ENCODE measurements at regions not wholly inside any gene's neighbourhood (a gene's known extent, or its start where the extent isn't known, plus 50 kb on each side); places are given as distances from the start of the nearest gene placed in this dataset.

DNA sequence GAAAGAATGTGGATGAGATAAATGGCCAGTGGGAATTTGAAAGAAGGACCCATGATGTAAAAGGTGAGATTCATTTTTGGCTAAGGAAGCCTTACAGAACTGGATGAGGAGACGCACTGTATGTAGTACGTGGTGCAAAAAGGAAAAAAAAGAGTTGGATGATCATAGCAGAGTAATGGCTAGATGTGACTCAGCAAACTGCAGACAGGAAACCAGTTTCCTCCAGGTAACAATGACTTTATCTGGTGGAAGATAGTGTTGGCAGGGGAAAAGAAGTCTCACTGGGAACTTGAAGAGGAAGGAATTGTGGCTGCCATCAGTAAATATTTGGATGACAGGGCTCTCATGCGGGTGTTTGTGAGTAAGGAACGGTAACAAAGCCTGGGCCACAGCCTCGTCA lies 243.2 kb downstream of the CPE start:
- no peak overlapping the region for H3K18ac ChIP-seq (ENCODE audit: low read length)
- H3K79me1 ChIP-seq (ENCODE audit: low read depth, low read length): no peaks in the 10 kb centered on the region
- H2BK120ac ChIP-seq (ENCODE audit: low read depth, low read length): no peak overlapping the region
- no peak overlapping the region for H3K9ac ChIP-seq (ENCODE audit: low read depth, low read length, poor library complexity)
- no peak overlapping the region for H2AK5ac ChIP-seq (ENCODE audit: low read depth, low read length)
- WGBS, 2 donors (ENCODE audit: extremely low coverage in 2 of 2, insufficient read length in 2 of 2, insufficient replicate concordance in 1 of 2): no CpG with 5 or more reads among the region's 5 CpGs
- no peak overlapping the region for H3K4me2 ChIP-seq (ENCODE audit: insufficient read depth, low read length, poor library complexity, severe bottlenecking)
- no peaks in the 10 kb centered on the region for H3K4me1 ChIP-seq (ENCODE audit: control insufficient read depth in 2 of 2, insufficient read depth in 1 of 2, low read depth in 1 of 2, low read length in 2 of 2)
- no peak overlapping the region for H2AFZ ChIP-seq (ENCODE audit: low read length)
- no peak overlapping the region for H4K91ac ChIP-seq (ENCODE audit: low read depth, low read length, poor library complexity)
- DNase-seq (ENCODE audit: low spot score): no peak
- no peak overlapping the region for H3K27ac ChIP-seq (replicated peaks; ENCODE audit: low read length)
- no peaks in the 10 kb centered on the region for H3K27me3 ChIP-seq (ENCODE audit: control insufficient read depth in 3 of 3, insufficient read depth in 3 of 3, low read depth in 1 of 3, low read length in 3 of 3)
- H3K9me3 ChIP-seq (replicated peaks in 1 of 2; ENCODE audit: control insufficient read depth in 2 of 2, insufficient read depth in 1 of 2, low read depth in 1 of 2, low read length in 2 of 2): peaks cover 0 to 12% of the 10 kb centered on the region in 2 donors
- H2BK15ac ChIP-seq (ENCODE audit: low read length): no peak overlapping the region
- no peak overlapping the region for H2BK5ac ChIP-seq (ENCODE audit: low read length)
- no peak overlapping the region for H3K23ac ChIP-seq (ENCODE audit: low read depth, low read length, poor library complexity)
- H3K4ac ChIP-seq (ENCODE audit: low read length): no peak overlapping the region
- H2BK12ac ChIP-seq (ENCODE audit: low read length): no peak overlapping the region
- no peak overlapping the region for H3K14ac ChIP-seq (ENCODE audit: low read length)
- H3K4me3 ChIP-seq (ENCODE audit: low read length in 2 of 2): no peak overlapping the region
- no peaks in the 10 kb centered on the region for H3K36me3 ChIP-seq (replicated peaks in 1 of 2; ENCODE audit: control insufficient read depth in 2 of 2, insufficient read depth in 2 of 2, low read length in 2 of 2)
- H4K8ac ChIP-seq (ENCODE audit: low read depth, low read length): no peak overlapping the region

GRCh38 chr4:165625281-165625680 lies 246.5 kb downstream of the CPE start:
- no peak overlapping the region for H2AK5ac ChIP-seq (ENCODE audit: low read depth, low read length)
- no peak overlapping the region for H4K8ac ChIP-seq (ENCODE audit: low read depth, low read length)
- no peak overlapping the region for H2BK15ac ChIP-seq (ENCODE audit: low read length)
- no peak overlapping the region for H3K14ac ChIP-seq (ENCODE audit: low read length)
- no peak overlapping the region for H2BK5ac ChIP-seq (ENCODE audit: low read length)
- no peak overlapping the region for H3K4me3 ChIP-seq (ENCODE audit: low read length in 2 of 2)
- H3K23ac ChIP-seq (ENCODE audit: low read depth, low read length, poor library complexity): no peak overlapping the region
- H3K4ac ChIP-seq (ENCODE audit: low read length): no peak overlapping the region
- no CpG with 5 or more reads among the region's 2 CpGs for WGBS, 2 donors (ENCODE audit: extremely low coverage in 2 of 2, insufficient read length in 2 of 2, insufficient replicate concordance in 1 of 2)
- no peak overlapping the region for H2BK12ac ChIP-seq (ENCODE audit: low read length)
- H3K18ac ChIP-seq (ENCODE audit: low read length): no peak overlapping the region
- H3K36me3 ChIP-seq (replicated peaks in 1 of 2; ENCODE audit: control insufficient read depth in 2 of 2, insufficient read depth in 2 of 2, low read length in 2 of 2): no peaks in the 10 kb centered on the region
- H3K4me1 ChIP-seq (ENCODE audit: control insufficient read depth in 2 of 2, insufficient read depth in 1 of 2, low read depth in 1 of 2, low read length in 2 of 2): no peaks in the 10 kb centered on the region
- no peak overlapping the region for H3K27ac ChIP-seq (replicated peaks; ENCODE audit: low read length)
- H3K9ac ChIP-seq (ENCODE audit: low read depth, low read length, poor library complexity): no peak overlapping the region
- H4K91ac ChIP-seq (ENCODE audit: low read depth, low read length, poor library complexity): no peak overlapping the region
- no peaks in the 10 kb centered on the region for H3K9me3 ChIP-seq (replicated peaks in 1 of 2; ENCODE audit: control insufficient read depth in 2 of 2, insufficient read depth in 1 of 2, low read depth in 1 of 2, low read length in 2 of 2)
- no peak overlapping the region for H3K4me2 ChIP-seq (ENCODE audit: insufficient read depth, low read length, poor library complexity, severe bottlenecking)
- H2BK120ac ChIP-seq (ENCODE audit: low read depth, low read length): no peak overlapping the region
- no peaks in the 10 kb centered on the region for H3K79me1 ChIP-seq (ENCODE audit: low read depth, low read length)
- no peak overlapping the region for H2AFZ ChIP-seq (ENCODE audit: low read length)
- no peaks in the 10 kb centered on the region for H3K27me3 ChIP-seq (ENCODE audit: control insufficient read depth in 3 of 3, insufficient read depth in 3 of 3, low read depth in 1 of 3, low read length in 3 of 3)
- no peak for DNase-seq (ENCODE audit: low spot score)

- Histone ChIP-seq H4K91ac (ENCODE audit: low read depth, low read length, poor library complexity) (no peak overlapping the region), H2AK5ac (ENCODE audit: low read depth, low read length) (no peak overlapping the region), H3K79me1 (ENCODE audit: low read depth, low read length) (no peaks in the 10 kb centered on the region), H3K23ac (ENCODE audit: low read depth, low read length, poor library complexity) (no peak overlapping the region), H3K4me3 (ENCODE audit: low read length in 2 of 2) (no peak overlapping the region), H4K8ac (ENCODE audit: low read depth, low read length) (no peak overlapping the region), H3K27ac (replicated peaks; ENCODE audit: low read length) (no peak overlapping the region), H3K9ac (ENCODE audit: low read depth, low read length, poor library complexity) (no peak overlapping the region), H3K18ac (ENCODE audit: low read length) (no peak overlapping the region), H2BK12ac (ENCODE audit: low read length) (no peak overlapping the region), H2BK5ac (ENCODE audit: low read length) (no peak overlapping the region), H3K9me3 (replicated peaks in 1 of 2; ENCODE audit: control insufficient read depth in 2 of 2, insufficient read depth in 1 of 2, low read depth in 1 of 2, low read length in 2 of 2) (no peaks in the 10 kb centered on the region), H2BK120ac (ENCODE audit: low read depth, low read length) (no peak overlapping the region), H3K14ac (ENCODE audit: low read length) (no peak overlapping the region), H3K4me2 (ENCODE audit: insufficient read depth, low read length, poor library complexity, severe bottlenecking) (no peak overlapping the region), H3K36me3 (replicated peaks in 1 of 2; ENCODE audit: control insufficient read depth in 2 of 2, insufficient read depth in 2 of 2, low read length in 2 of 2) (no peaks in the 10 kb centered on the region), H3K4ac (ENCODE audit: low read length) (no peak overlapping the region), H2AFZ (ENCODE audit: low read length) (no peak overlapping the region), H3K4me1 (ENCODE audit: control insufficient read depth in 2 of 2, insufficient read depth in 1 of 2, low read depth in 1 of 2, low read length in 2 of 2) (peaks cover 0 to under 1% of the 10 kb centered on the region in 2 donors), H3K27me3 (ENCODE audit: control insufficient read depth in 3 of 3, insufficient read depth in 3 of 3, low read depth in 1 of 3, low read length in 3 of 3) (no peaks in the 10 kb centered on the region), H2BK15ac (ENCODE audit: low read length) (no peak overlapping the region)
- no CpG with 5 or more reads among the region's 4 CpGs for WGBS, 2 donors (ENCODE audit: extremely low coverage in 2 of 2, insufficient read length in 2 of 2, insufficient replicate concordance in 1 of 2)
- DNase-seq (ENCODE audit: low spot score): no peak
These were observed 246.7 kb upstream of the TLL1 start for GRCh38 chr4:165626316-165626715.

DNA sequence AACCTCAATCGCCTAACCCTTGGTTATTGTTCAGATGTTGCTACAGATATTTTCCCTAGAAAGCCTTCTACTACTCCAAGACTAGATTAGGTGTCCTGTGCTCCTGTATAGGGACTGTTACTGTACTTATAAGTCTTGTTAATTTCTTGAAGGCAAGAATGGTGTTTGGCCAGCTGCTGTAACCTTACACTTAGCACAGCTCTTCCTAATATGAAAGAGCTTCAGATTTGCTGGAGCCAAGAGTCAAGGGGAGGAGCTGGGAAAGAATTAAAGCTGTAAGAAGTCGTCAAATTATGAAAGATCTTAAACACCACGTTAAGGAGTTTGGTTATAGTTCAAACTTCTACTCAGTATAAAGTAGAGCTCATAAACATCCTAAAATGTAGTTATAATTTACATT lies 245.9 kb upstream of the TLL1 start:
- Histone ChIP-seq H4K91ac (ENCODE audit: low read depth, low read length, poor library complexity) (no peak overlapping the region), H3K27ac (replicated peaks; ENCODE audit: low read length) (no peak overlapping the region), H3K9ac (ENCODE audit: low read depth, low read length, poor library complexity) (no peak overlapping the region), H3K18ac (ENCODE audit: low read length) (no peak overlapping the region), H2BK15ac (ENCODE audit: low read length) (no peak overlapping the region), H2BK120ac (ENCODE audit: low read depth, low read length) (no peak overlapping the region), H3K4me2 (ENCODE audit: insufficient read depth, low read length, poor library complexity, severe bottlenecking) (no peak overlapping the region), H2BK12ac (ENCODE audit: low read length) (no peak overlapping the region), H3K27me3 (ENCODE audit: control insufficient read depth in 3 of 3, insufficient read depth in 3 of 3, low read depth in 1 of 3, low read length in 3 of 3) (no peaks in the 10 kb centered on the region), H3K23ac (ENCODE audit: low read depth, low read length, poor library complexity) (no peak overlapping the region), H3K4me3 (ENCODE audit: low read length in 2 of 2) (no peak overlapping the region), H3K4me1 (ENCODE audit: control insufficient read depth in 2 of 2, insufficient read depth in 1 of 2, low read depth in 1 of 2, low read length in 2 of 2) (peaks cover 3 to 4% of the 10 kb centered on the region in 2 donors), H2AFZ (ENCODE audit: low read length) (no peak overlapping the region), H3K36me3 (replicated peaks in 1 of 2; ENCODE audit: control insufficient read depth in 2 of 2, insufficient read depth in 2 of 2, low read length in 2 of 2) (no peaks in the 10 kb centered on the region), H2AK5ac (ENCODE audit: low read depth, low read length) (no peak overlapping the region), H3K4ac (ENCODE audit: low read length) (no peak overlapping the region), H4K8ac (ENCODE audit: low read depth, low read length) (no peak overlapping the region), H3K14ac (ENCODE audit: low read length) (no peak overlapping the region), H3K9me3 (replicated peaks in 1 of 2; ENCODE audit: control insufficient read depth in 2 of 2, insufficient read depth in 1 of 2, low read depth in 1 of 2, low read length in 2 of 2) (no peaks in the 10 kb centered on the region), H3K79me1 (ENCODE audit: low read depth, low read length) (no peaks in the 10 kb centered on the region), H2BK5ac (ENCODE audit: low read length) (no peak overlapping the region)
- DNase-seq (ENCODE audit: low spot score): no peak
- WGBS, 2 donors (ENCODE audit: extremely low coverage in 2 of 2, insufficient read length in 2 of 2, insufficient replicate concordance in 1 of 2): no CpG with 5 or more reads among the region's 3 CpGs

All from neuronal stem cell (in vitro differentiated cells).